LNCAP (cell line): ENCODE measurements at regions not wholly inside any gene's neighbourhood (a gene's known extent, or its start where the extent isn't known, plus 50 kb on each side); places are given as distances from the start of the nearest gene placed in this dataset.

Source experiments
- CTCF ChIP-seq: fragments of 450-650 bp; IDR thresholded peaks from 2 replicates; pipeline ENCODE4 v1.5.1; 2017; ENCODE audit warnings: mild to moderate bottlenecking

GRCh38 chr9:110087605-110088004 is 120.4 kb downstream of the C9orf152 start:
- TF ChIP-seq CTCF = no peak

GRCh38 chr9:110088099-110088498 is 119.9 kb downstream of the C9orf152 start:
- no peak for TF ChIP-seq CTCF

GRCh38 chr9:110089681-110090370 is 118.1 kb downstream of the C9orf152 start:
- no peak for TF ChIP-seq CTCF

- no peak for TF ChIP-seq CTCF
Observed at GRCh38 chr9:110092792-110093191, 115.2 kb downstream of the C9orf152 start.

- TF ChIP-seq CTCF = no peak
Observed at GRCh38 chr9:110093417-110093816, 114.5 kb downstream of the C9orf152 start.

DNA sequence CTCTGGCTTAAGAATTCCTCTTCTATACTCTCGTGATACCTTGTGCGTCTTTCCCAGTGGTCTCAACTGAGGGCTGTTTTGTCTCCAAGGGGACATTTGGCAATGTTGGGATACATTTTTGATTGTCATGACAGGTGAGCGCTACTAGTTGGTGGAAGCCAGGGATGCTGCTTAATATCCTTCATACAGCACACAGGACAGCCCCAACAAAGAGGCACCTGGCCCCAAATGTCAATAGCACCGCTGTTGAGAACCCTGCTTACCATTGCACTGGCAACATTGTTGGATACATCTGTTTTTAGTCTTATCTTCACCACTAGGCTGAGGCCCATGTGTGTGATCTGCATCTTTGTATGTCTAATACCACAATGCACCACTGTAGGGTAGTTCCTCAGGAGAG is 114.1 kb downstream of the C9orf152 start:
- TF ChIP-seq CTCF = no peak

DNA sequence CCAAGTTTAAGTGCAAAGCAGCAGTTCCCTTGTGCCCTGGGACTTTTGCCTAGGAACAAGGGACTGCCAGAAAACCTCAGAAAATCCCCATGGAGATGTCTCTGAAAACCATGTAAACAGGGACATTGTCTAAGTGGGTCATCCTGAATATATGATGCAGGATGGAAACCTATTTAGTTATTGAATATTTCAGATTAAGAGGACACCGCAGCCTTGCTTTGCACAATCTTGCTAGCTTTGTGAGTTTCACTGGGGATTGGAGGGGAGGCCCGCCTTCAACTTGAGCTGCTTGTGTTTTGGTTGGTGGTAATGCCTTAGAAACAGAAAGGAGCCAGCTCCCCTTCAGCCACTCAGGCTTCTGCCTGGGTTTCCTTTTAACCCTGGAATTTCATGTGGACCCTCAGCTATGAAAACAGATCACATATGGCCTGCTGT is 112.8 kb downstream of the C9orf152 start:
- no peak for TF ChIP-seq CTCF

DNA sequence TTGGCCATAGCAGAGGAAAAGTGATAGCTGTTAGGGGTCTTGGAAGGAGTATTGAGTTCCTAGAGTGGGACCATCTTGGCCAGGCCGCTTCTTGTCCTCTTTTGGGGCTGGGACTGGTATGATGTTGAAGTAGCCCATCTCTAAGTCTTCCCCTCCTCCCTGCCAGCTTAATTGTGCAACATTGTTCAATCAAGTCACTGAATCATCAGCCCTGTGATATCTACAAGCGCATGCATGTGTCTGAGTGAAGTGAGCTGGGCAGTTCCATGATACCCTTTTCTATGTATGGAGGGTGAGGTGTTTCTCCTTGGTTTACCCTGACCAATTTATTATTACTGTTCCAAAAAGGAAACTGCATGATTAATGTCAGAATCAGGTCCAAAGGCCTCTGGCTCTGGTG is 112.2 kb downstream of the C9orf152 start:
- TF ChIP-seq CTCF = no peak
